ENCODE measurements at regions not wholly inside any gene's neighbourhood (a gene's known extent, or its start where the extent isn't known, plus 50 kb on each side); places are given as distances from the start of the nearest gene placed in this dataset.
A peak's percentile ranks its signal among the peaks of the same experiment; 100 is the strongest.

DNA sequence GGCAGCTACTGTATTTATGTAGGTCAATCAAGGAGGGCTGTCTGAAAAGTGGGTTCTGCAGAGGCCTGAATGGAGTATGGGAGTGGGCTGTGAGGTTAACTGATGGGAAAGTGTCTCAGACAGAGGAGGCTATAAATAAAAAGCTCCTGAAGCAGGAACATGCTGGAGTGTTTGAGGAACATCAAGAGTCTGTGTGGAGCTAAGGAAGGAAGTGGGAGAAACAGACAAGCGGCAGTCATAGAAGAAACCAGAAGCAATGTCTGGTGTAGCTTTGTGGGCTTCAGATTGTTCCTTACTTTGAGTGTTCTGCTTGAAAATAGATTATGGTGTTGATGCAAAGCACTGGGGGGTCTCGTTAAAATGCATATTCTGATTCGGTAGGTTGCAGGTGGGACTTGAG lies 101.5 kb upstream of the OGFRL1 start:
- TF ChIP-seq, protein P1, sequence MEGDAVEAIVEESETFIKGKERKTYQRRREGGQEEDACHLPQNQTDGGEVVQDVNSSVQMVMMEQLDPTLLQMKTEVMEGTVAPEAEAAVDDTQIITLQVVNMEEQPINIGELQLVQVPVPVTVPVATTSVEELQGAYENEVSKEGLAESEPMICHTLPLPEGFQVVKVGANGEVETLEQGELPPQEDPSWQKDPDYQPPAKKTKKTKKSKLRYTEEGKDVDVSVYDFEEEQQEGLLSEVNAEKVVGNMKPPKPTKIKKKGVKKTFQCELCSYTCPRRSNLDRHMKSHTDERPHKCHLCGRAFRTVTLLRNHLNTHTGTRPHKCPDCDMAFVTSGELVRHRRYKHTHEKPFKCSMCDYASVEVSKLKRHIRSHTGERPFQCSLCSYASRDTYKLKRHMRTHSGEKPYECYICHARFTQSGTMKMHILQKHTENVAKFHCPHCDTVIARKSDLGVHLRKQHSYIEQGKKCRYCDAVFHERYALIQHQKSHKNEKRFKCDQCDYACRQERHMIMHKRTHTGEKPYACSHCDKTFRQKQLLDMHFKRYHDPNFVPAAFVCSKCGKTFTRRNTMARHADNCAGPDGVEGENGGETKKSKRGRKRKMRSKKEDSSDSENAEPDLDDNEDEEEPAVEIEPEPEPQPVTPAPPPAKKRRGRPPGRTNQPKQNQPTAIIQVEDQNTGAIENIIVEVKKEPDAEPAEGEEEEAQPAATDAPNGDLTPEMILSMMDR (IDR thresholded peaks at IDR 0.05; ENCODE audit: insufficient read depth, low read length): no peak
- peak; percentile 17; the same call in 1 of the 2 replicates for TF ChIP-seq SPI1 (IDR thresholded peaks at IDR 0.05; ENCODE audit: borderline replicate concordance, low read depth)

Data from HL-60 (cell line).